ENCODE measurements at regions not wholly inside any gene's neighbourhood (a gene's known extent, or its start where the extent isn't known, plus 50 kb on each side); places are given as distances from the start of the nearest gene placed in this dataset.

- no peak overlapping the region for H3K4me3 ChIP-seq
- no peaks in the 10 kb centered on the region for H3K27me3 ChIP-seq (ENCODE audit: low read depth)
- no peak for DNase-seq
- H3K36me3 ChIP-seq = no peaks in the 10 kb centered on the region
- TF ChIP-seq, protein P1, sequence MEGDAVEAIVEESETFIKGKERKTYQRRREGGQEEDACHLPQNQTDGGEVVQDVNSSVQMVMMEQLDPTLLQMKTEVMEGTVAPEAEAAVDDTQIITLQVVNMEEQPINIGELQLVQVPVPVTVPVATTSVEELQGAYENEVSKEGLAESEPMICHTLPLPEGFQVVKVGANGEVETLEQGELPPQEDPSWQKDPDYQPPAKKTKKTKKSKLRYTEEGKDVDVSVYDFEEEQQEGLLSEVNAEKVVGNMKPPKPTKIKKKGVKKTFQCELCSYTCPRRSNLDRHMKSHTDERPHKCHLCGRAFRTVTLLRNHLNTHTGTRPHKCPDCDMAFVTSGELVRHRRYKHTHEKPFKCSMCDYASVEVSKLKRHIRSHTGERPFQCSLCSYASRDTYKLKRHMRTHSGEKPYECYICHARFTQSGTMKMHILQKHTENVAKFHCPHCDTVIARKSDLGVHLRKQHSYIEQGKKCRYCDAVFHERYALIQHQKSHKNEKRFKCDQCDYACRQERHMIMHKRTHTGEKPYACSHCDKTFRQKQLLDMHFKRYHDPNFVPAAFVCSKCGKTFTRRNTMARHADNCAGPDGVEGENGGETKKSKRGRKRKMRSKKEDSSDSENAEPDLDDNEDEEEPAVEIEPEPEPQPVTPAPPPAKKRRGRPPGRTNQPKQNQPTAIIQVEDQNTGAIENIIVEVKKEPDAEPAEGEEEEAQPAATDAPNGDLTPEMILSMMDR (IDR thresholded peaks at IDR 0.05; ENCODE audit: borderline replicate concordance) = no peak
- intact Hi-C loops (cut with micrococcal nuclease) = no loop called here
- no peaks in the 10 kb centered on the region for H3K9me3 ChIP-seq (replicated peaks)
- H3K4me1 ChIP-seq = no peaks in the 10 kb centered on the region
- no peak overlapping the region for H3K27ac ChIP-seq (replicated peaks)
Measured at GRCh38 chr4:132313852-132314251, 835.2 kb upstream of the PCDH10 start.

DNA sequence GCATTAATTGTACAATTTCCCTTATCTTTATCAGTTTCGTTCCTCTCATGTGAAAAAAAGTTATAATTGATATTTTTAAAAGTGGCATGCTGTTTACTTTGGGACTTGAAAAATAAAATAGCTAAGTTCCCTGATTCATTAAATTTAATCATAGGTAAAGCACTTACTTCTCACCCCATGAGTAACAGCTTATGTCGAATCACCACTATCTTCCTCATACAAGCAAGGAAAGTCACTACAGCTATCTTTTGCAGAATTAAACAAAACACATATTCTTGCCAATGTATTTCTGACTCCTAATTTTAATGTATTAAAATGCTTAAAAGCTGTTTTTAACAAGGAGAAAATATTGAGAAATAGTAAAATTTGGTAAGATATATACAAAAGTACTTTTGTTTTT is 832.4 kb upstream of the PCDH10 start:
- Histone ChIP-seq H3K36me3 (no peaks in the 10 kb centered on the region), H3K9me3 (replicated peaks) (peaks cover 10% of the 10 kb centered on the region), H3K4me3 (no peak overlapping the region), H3K4me1 (no peaks in the 10 kb centered on the region), H3K27ac (replicated peaks) (no peak overlapping the region), H3K27me3 (ENCODE audit: low read depth) (no peaks in the 10 kb centered on the region)
- intact Hi-C loops (cut with micrococcal nuclease) = no loop called here
- TF ChIP-seq, protein P1 (IDR thresholded peaks at IDR 0.05; ENCODE audit: borderline replicate concordance) = no peak
- no peak for DNase-seq

- DNase-seq = no peak
- TF ChIP-seq, protein P1 (IDR thresholded peaks at IDR 0.05; ENCODE audit: borderline replicate concordance) = no peak
- H3K36me3 ChIP-seq = no peaks in the 10 kb centered on the region
- H3K9me3 ChIP-seq (replicated peaks) = peaks cover 10% of the 10 kb centered on the region
- H3K27me3 ChIP-seq (ENCODE audit: low read depth) = no peaks in the 10 kb centered on the region
- H3K27ac ChIP-seq (replicated peaks) = no peak overlapping the region
- H3K4me3 ChIP-seq = no peak overlapping the region
- no peaks in the 10 kb centered on the region for H3K4me1 ChIP-seq
- intact Hi-C loops (cut with micrococcal nuclease) = no loop called here
Measured at GRCh38 chr4:132317923-132318322, 831.2 kb upstream of the PCDH10 start.

- no peak for DNase-seq
- no peak overlapping the region for H3K27ac ChIP-seq (replicated peaks)
- H3K36me3 ChIP-seq = no peaks in the 10 kb centered on the region
- no peak overlapping the region for H3K4me3 ChIP-seq
- intact Hi-C loops (cut with micrococcal nuclease) = no loop called here
- no peaks in the 10 kb centered on the region for H3K27me3 ChIP-seq (ENCODE audit: low read depth)
- no peaks in the 10 kb centered on the region for H3K4me1 ChIP-seq
- no peaks in the 10 kb centered on the region for H3K9me3 ChIP-seq (replicated peaks)
- TF ChIP-seq, protein P1 (IDR thresholded peaks at IDR 0.05; ENCODE audit: borderline replicate concordance) = no peak
Measured at GRCh38 chr4:132328761-132329160, 820.3 kb upstream of the PCDH10 start.

- intact Hi-C loops (cut with micrococcal nuclease) = no loop called here
Measured at GRCh38 chr4:132330994-132331393, 818.1 kb upstream of the PCDH10 start.

More at GRCh38 chr4:132330994-132331393, 818.1 kb upstream of the PCDH10 start:
- TF ChIP-seq, protein P1 (IDR thresholded peaks at IDR 0.05; ENCODE audit: borderline replicate concordance) = no peak
- H3K4me1 ChIP-seq = no peaks in the 10 kb centered on the region
- no peaks in the 10 kb centered on the region for H3K36me3 ChIP-seq
- H3K27ac ChIP-seq (replicated peaks) = no peak overlapping the region
- H3K27me3 ChIP-seq (ENCODE audit: low read depth) = no peaks in the 10 kb centered on the region
- no peak for DNase-seq
- peaks cover under 1% of the 10 kb centered on the region for H3K9me3 ChIP-seq (replicated peaks)
- no peak overlapping the region for H3K4me3 ChIP-seq

Measured in left ventricle myocardium inferior (tissue), 1 donor.